ENCODE measurements at regions not wholly inside any gene's neighbourhood (a gene's known extent, or its start where the extent isn't known, plus 50 kb on each side); places are given as distances from the start of the nearest gene placed in this dataset.

- DNase-seq, result no peak
- no peak for TF ChIP-seq POLR2A (IDR thresholded peaks at IDR 0.05)
- TF ChIP-seq, protein P1, sequence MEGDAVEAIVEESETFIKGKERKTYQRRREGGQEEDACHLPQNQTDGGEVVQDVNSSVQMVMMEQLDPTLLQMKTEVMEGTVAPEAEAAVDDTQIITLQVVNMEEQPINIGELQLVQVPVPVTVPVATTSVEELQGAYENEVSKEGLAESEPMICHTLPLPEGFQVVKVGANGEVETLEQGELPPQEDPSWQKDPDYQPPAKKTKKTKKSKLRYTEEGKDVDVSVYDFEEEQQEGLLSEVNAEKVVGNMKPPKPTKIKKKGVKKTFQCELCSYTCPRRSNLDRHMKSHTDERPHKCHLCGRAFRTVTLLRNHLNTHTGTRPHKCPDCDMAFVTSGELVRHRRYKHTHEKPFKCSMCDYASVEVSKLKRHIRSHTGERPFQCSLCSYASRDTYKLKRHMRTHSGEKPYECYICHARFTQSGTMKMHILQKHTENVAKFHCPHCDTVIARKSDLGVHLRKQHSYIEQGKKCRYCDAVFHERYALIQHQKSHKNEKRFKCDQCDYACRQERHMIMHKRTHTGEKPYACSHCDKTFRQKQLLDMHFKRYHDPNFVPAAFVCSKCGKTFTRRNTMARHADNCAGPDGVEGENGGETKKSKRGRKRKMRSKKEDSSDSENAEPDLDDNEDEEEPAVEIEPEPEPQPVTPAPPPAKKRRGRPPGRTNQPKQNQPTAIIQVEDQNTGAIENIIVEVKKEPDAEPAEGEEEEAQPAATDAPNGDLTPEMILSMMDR (IDR thresholded peaks at IDR 0.05), result no peak
- no peak for TF ChIP-seq EP300 (IDR thresholded peaks at IDR 0.05)
- no peak overlapping the region for H3K27ac ChIP-seq
- WGBS, 3 donors, result 80 to 85% (median 83%) methylated on average over 4 of the region's 4 CpGs
- no peak overlapping the region for H3K4me3 ChIP-seq
- intact Hi-C loops (cut with DNase I), result no loop called here
- H3K27me3 ChIP-seq, result no peaks in the 10 kb centered on the region
- H3K9me3 ChIP-seq, result no peaks in the 10 kb centered on the region
- H3K36me3 ChIP-seq, result no peaks in the 10 kb centered on the region
- no peaks in the 10 kb centered on the region for H3K4me1 ChIP-seq (ENCODE audit: insufficient read depth)
Measured at GRCh38 chr3:116524453-116525210, 79.3 kb upstream of the LSAMP start.

DNA sequence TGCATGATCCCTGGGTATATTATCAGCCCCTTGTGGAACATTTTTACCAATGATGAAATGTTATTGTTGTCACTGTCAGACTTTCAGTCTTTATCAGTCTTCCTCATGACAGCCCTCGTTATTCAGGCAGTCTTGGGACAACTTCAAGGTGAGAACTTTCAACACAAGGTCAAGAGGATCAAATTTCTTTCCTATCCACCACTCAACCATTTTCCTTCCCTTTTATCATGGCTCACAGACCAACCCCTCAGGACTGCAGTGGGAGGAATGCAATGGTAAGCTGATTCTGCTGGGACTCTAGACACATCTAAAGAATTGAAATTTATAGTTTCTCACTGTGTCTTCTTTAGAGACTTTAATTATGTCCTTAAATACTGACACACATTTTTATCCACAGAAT, 107.0 kb upstream of the LSAMP start:
- intact Hi-C loops (cut with DNase I), result no loop called here
- no peaks in the 10 kb centered on the region for H3K4me1 ChIP-seq (ENCODE audit: insufficient read depth)
- no peaks in the 10 kb centered on the region for H3K27me3 ChIP-seq
- no peak for TF ChIP-seq POLR2A (IDR thresholded peaks at IDR 0.05)
- TF ChIP-seq, protein P1 (IDR thresholded peaks at IDR 0.05), result no peak
- no peak for TF ChIP-seq EP300 (IDR thresholded peaks at IDR 0.05)
- no peak overlapping the region for H3K4me3 ChIP-seq
- no peaks in the 10 kb centered on the region for H3K9me3 ChIP-seq
- H3K27ac ChIP-seq, result no peak overlapping the region
- no peak for DNase-seq
- WGBS, 3 donors, result 0 to 12% (median 3%) methylated on average over 1 of the region's 1 CpG
- no peaks in the 10 kb centered on the region for H3K36me3 ChIP-seq

DNA sequence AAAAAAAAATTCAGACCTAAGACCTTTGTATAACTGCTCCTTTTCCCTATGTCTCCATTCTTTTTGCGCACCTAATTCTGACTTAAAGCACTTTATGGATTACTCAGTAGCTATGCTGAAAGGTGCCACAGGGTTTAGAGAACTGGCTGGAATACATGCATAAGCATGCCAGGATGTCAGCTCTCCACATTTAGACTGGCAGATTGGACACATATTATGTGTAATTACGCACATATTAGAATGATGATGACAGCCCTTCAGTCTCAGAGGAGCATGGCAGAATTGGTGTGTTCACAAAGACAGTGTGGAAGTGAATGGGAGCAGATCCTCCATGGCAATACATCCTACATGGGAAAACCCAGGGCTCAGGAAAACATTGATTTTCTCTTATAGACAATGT, 108.1 kb upstream of the LSAMP start:
- intact Hi-C loops (cut with DNase I), result no loop called here
- H3K9me3 ChIP-seq, result no peaks in the 10 kb centered on the region
- 70 to 96% (median 96%) methylated on average over 2 of the region's 2 CpGs for WGBS, 3 donors
- H3K36me3 ChIP-seq, result no peaks in the 10 kb centered on the region
- H3K27ac ChIP-seq, result no peak overlapping the region
- H3K27me3 ChIP-seq, result no peaks in the 10 kb centered on the region
- TF ChIP-seq POLR2A (IDR thresholded peaks at IDR 0.05), result no peak
- TF ChIP-seq EP300 (IDR thresholded peaks at IDR 0.05), result no peak
- TF ChIP-seq, protein P1 (IDR thresholded peaks at IDR 0.05), result no peak
- H3K4me3 ChIP-seq, result no peak overlapping the region
- H3K4me1 ChIP-seq (ENCODE audit: insufficient read depth), result no peaks in the 10 kb centered on the region
- DNase-seq, result no peak

- Histone ChIP-seq H3K9me3 (no peaks in the 10 kb centered on the region), H3K4me1 (ENCODE audit: insufficient read depth) (no peaks in the 10 kb centered on the region), H3K36me3 (no peaks in the 10 kb centered on the region), H3K4me3 (no peak overlapping the region), H3K27me3 (no peaks in the 10 kb centered on the region), H3K27ac (no peak overlapping the region)
- intact Hi-C loops (cut with DNase I), result no loop called here
- TF ChIP-seq, protein P1 (IDR thresholded peaks at IDR 0.05), result no peak
- TF ChIP-seq EP300 (IDR thresholded peaks at IDR 0.05) (no peak), POLR2A (IDR thresholded peaks at IDR 0.05) (no peak)
- WGBS, 3 donors, result 58 to 62% (median 60%) methylated on average over 3 of the region's 3 CpGs
- no peak for DNase-seq
Measured at GRCh38 chr3:116561529-116561928, 116.2 kb upstream of the LSAMP start.

Data from ovary (tissue), 7 donors.